ENCODE measurements at regions not wholly inside any gene's neighbourhood (a gene's known extent, or its start where the extent isn't known, plus 50 kb on each side); places are given as distances from the start of the nearest gene placed in this dataset.

DNA sequence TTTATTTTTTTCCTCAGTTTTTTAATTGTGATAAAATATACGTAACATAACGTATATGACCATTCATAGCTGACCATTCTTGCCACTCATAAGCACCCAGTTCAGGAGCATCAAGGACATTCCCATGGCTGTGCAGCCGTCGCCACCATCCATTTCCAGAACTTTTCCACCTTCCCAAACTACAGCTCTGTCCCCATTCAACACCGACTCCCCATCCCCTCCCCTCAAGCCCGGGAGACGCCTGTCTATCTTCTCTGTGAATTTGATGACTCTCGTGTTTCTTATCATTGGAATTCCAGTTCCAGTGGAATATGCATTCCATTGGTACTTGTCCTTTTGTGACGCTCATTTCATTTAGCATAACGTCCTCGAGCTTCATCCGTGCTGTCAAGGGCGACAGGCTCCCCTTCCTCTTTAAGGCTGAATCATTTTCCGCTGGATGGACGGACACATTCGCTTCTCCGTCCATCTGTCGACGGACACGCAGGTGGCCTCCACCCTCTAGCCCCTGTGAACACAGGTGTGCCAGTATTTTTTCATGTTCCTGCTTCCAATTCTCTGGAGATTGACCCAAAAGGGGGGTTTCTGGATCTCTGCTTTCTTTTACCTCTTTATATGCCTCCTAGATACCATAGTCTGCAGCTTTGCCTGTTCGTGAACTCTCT lies 88.1 kb downstream of the YTHDF1 start:
- DNase-seq = no peak

DNA sequence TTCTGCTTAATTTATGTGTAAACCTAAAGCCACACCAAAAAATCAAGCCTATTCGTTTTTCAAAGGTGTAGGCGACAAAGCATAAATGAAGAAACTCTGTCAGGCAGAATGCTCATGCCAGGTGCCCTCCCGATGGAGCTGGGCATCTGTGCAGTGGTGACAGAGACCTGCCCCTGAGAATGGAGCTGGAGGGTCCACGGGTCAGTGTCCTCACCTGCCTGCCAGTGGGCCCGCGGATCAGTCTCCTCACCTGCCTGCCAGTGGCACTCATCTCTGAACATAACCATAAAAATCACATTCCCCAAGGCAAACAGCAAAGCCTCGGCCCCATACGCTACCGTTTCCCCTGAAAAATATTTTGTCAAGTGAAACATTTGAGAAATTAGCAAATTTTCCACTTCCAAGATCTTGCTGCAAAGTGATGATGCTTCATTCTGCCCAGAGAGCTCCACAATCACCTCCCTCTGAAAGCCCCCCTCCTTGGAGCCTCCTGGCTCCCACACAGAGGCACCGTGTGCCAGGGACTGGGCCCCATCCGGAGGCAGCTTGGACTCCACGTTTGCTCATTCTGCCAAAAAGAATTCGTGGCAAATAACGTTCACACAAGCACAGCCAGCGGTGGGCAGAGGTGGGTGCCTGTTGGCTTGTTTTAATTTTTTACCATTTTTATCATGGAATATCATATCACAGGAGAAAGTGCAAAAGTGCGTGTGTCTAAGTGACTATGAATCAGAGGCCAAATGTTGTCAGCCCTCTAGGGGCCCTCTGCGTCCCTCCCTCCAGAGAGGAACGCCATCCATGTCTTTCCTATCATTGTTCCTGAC lies 88.8 kb downstream of the YTHDF1 start:
- DNase-seq = no peak

- no peak for DNase-seq
These were observed 89.9 kb downstream of the YTHDF1 start for GRCh38 chr20:63125838-63126601.

GRCh38 chr20:63125581-63125837 lies 90.4 kb downstream of the YTHDF1 start:
- no peak for DNase-seq

DNA sequence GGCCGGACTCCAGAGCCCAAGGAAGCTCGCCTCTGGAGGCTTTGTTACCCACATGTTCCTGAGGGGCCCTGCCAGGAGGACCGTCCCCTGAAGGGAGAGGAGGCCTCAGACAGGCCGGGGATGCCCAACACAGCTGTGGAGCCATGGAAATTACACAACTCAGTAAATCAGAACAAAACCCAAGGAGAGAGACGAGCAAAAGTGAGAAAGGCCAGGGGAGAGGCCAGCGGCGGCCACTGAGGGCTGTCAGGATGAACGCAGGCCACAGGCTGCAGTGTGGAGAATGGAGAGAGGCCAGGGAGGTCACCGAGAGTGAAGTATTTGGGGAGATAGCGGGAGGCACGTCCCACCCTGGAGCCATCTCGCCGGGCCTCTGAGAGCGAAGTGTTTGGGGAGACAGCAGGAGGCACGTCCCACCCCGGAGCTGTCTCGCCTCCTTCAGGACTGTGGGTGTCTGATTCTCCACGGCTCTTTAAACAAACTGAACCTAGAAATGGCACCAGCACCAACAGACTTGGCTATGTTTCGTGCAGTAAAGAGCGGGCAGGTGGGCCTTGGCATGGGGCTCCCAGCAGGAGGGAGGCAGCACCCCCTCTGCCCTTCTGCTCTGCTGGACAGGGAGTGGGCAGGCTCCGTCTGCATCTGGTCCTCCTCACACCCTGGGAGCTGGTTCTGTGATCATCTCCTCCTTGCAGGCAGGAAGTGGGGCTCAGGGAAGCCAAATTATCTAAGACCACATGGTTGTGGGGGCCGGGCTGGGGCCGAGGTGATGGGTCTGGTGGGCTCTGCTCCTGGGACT lies 91.0 kb downstream of the YTHDF1 start:
- DNase-seq = no peak

DNA sequence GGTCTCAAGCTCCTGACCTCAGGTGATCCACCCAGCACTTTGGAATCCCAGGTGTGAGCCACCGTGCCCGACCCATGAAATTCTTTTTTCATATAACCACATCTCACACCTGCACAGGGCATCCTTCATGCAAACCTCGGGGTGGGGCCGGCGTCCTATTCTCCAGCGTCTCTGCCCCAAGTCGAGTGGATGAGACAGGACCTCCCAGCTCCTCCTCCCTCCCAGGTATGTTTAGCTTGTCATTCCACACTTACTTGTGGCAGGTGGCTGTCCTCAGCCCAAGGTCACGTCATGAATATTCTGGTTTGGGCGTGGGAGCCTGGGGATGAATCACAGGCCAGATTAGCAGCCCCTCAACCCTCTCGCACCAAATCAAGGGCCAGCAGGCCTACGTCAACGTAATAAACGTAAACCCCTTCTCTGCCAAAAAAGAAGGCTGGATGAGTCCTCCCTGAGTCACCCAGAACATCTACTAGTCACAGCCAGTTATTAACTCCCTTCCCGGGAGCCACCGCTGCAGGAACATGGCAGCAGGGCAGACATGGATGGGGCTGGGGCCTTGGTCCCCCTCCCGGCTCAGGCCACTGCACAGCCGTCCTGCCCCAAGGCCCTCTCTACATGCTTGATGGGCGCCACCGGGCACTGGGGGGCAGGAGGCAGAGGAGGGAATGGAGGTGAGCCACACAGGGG lies 91.7 kb downstream of the YTHDF1 start:
- DNase-seq = no peak

DNA sequence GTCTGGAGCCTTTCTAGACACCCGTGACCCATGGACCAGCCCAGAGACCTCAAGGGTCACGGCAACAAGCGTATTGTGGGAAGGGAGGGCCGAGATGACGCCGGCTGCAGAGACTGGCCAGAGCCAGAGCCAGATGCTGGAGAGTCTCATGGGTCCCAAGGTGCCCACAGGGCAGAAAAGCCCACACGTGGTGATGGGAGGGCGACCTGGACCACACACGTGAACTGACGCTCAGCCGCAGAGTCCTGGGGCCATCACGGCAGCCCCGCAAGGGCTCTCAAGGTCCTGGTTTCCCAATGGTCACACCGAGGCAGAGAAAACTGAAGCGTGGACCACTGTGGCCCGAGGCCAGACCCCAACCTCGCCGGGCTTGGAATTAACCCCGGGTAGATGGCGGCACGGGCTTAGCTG lies 92.6 kb downstream of the YTHDF1 start:
- no peak for DNase-seq

DNA sequence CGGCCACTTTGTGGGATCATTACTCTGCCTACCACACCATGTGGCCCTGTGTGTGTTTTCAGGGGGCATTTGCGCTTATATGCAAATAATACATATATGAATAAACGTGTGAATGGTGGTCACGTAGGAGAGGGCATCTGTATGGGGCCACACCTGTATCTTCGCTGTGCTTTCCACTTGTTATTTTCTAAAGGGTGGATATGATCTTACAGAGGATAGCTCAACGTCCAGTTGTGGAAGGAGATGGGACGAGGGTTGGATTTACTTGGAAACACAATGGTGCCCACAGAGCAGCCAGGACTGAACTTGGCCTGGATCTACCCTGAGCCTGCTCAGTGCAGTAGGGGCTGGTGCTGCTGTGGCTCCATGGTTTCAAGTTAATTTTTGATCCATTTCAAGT lies 93.3 kb downstream of the YTHDF1 start:
- DNase-seq = no peak

- DNase-seq = no peak
These were observed 94.1 kb downstream of the YTHDF1 start for GRCh38 chr20:63121749-63122405.

DNA sequence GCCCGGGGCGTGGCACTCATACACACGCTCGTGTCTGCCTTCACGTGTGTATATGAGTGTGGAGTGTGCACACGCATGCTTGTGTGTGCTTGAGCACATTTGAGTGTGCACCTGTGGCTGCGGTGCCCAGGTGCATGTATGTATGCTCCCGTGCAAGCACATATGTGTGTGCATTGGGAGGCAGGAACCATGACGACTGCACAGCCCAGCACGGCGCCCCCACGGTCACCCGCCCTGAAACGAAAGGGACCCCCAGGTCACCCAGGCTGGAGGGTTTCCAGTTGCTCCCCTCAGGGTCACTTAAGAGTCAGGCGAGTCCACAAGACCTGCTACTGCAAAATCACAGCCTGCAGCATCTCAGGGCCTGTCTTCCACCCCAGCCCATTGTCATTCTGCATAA lies 94.7 kb downstream of the YTHDF1 start:
- no peak for DNase-seq

DNA sequence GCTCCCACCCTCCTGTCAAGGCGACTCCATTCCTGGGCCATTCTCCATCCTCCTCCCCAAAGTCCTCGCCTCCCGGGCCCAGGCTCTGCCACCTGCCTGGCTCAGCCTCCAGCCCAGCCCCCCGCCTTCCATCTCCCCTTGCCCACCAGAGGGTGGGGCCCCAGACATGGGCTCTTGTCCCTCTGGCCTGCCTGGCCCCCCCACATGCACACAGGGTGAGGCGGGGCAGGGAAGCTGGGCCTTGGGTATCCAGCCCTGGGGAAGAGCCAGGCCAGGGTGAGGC lies 95.2 kb downstream of the YTHDF1 start:
- DNase-seq = no peak

DNA sequence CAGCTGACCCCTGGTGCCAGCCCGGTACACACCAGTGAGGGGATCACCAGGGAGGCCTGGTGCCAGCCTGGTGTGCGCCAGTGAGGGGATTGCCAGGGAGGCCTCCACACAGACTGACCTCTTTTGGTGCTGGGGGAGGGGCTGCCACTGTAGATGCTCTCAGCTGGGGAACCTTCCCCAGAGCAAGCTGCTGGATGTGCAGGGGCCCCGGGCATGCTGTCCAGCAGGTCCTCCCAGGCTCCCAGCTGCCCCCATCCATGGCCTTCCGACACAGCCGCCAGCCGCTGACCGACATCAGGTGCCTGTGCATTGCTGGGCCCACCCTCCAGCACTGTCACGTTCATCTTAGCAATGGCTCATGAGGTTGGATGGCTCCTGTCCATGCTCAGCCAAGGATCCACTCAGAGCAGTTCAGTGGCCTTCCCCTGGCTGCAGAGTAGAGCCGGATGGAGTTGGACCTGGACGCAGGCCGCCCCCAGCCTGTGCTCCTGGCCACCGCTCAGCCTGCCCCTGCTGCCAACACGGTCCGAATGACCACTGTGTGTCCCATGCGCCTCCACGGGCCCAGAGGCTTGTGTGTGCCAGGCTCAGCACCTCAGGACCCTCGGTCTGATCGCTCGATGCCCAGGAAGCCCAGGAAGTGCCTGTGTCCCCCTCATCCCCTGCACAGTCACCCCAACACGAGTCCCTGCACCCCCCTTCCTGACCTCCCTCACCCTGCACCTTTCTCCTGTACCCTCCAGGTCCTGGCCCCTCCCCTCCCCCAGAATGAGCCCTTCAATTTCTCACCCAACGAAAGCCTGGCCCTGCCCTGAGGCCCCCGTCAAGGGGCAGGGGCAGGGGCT lies 95.7 kb downstream of the YTHDF1 start:
- DNase-seq = no peak

DNA sequence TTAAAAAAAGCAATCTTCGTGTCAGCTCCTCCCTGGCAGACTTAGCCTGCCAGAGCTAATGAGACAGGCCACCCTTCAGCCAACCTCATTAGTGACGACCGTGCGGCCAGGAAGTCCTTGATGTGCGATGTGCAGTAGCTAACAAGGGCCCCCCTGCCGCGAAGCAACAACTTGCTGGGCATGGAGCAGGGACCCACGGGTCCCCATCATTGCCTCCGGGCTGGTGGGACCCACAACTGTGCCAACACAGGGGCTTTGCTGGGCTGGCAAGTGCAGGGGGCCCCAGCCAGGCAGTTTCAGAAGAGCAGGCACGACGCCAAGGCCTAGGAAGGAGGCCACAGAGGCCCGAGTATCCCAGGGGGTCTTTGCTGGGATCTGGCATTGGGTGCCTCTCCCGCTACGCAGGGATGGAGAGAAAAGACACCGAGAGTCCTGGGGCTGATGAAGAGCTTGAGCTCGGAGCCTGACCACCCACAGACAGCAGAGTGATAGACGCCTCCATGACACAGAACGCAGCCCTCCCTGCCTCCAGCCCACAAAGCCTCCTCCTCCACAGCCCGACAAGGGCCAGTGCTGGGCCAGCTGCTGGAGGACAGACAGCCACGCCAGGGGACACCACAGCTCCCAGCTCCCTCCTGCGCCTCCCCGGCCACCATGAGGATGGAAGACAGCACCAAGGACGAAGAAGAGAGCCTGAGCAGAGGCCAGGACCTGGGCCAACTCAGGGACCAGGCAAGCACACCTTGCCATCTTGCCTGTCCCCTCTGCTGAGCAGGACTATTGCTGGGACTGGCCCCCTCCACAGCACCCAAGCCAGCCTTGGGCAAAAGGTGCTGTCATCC lies 96.6 kb downstream of the YTHDF1 start:
- DNase-seq = no peak

DNA sequence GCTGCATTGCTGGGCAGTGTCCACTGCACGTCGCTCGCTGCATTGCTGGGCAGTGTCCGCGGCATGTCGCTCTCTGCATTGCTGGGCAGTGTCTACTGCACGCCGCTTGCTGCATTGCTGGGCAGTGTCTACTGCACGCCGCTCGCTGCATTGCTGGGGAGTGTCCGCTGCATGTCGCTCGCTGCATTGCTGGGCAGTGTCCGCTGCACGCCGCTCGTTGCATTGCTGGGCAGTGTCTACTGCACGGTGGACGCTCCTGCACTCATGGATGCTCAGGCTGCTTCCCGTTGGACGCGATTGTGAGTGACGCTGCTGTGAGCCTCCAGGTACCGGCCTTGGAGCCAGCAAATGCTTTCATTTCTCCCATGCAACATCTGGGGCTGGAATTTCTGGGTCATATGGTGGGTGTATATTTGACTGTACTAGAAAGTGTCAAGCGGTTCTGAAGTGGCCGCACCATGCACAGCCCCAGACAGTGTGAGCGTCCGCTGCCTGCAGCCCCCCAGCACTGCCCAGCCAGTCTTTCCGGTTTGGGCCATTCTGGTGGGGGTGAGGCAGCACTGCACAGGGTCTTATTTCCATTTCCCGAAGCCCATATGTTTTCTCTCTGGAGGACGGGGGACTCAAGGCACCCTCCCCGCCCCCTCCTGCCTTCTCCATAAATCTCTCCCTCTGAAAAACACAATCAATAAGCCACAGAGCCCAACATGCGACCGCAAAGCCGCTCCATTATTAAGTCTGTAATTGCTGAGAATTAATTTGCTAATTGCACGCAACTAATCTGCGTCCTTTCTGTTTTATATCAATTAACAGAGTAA lies 97.4 kb downstream of the YTHDF1 start:
- no peak for DNase-seq

DNA sequence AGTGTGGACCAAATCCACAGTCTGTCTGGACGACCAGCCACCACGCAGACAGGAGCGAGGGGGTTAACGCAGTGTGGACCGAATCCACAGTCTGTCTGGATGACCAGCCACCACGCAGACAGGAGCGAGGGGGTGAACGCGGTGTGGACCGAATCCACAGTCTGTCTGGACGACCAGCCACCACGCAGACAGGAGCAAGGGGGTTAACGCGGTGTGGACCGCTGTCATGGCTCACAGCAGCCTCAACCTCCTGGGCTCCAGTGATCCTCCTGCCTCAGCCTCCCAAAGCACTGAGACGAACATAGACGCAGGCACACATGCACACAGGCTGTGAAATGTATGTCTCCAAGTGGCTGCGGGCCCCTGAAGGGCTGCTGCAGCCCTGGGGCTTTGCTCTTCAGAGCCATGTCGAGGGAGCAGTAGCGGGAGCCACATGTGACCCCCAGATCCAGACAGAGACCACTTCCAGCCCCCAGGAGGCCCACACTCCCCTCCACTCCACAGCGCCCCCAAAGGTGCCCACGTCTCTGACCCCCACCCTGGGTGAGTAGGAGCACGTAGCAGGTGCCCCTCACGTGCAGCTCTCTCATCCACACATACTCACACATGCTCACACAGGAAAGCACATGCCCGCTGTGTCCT lies 98.1 kb downstream of the YTHDF1 start:
- no peak for DNase-seq

DNA sequence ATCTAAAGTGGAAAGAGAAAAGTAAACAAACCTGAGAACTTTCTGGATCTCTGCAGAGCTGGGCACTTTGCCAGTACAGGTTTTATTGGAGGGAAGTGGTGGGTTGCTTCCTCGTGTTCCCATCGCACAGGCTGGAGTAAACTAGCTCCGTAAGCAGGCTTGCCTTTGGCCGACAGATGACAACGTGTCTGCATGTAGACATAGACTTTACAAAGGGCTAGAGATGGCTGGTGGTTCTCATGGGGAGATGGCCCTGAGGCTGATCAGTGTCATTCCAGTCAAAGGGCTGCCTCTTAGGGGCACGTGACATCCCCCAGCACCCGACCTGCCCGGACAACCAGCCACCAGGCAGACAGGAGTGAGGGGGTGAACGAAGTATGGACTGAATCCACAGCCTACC lies 98.8 kb downstream of the YTHDF1 start:
- no peak for DNase-seq

- DNase-seq = no peak
These were observed 99.4 kb downstream of the YTHDF1 start for GRCh38 chr20:63116412-63117106.

- DNase-seq = no peak
These were observed 100.1 kb downstream of the YTHDF1 start for GRCh38 chr20:63115651-63116411.
